PC-9 (cell line): ENCODE measurements at regions not wholly inside any gene's neighbourhood (a gene's known extent, or its start where the extent isn't known, plus 50 kb on each side); places are given as distances from the start of the nearest gene placed in this dataset.

Experiments
- EZH2 ChIP-seq: fragments of 200-600 bp; sonication (generic); IDR thresholded peaks from 2 replicates; pipeline ENCODE4 v1.8.0; 2017; ENCODE audit warnings: antibody characterized with exemption, low read depth
- TF ChIP-seq, protein P1 (sequence below): fragments of 200-600 bp; sonication (generic); conservative IDR thresholded peaks from 2 replicates; pipeline ENCODE4 v1.6.1; 2017; ENCODE audit warnings: mixed run types, antibody characterized with exemption, mild to moderate bottlenecking, moderate library complexity

GRCh38 chrX:45873781-45874180 is 671.4 kb downstream of the ZNF674 start:
- TF ChIP-seq, protein P1, sequence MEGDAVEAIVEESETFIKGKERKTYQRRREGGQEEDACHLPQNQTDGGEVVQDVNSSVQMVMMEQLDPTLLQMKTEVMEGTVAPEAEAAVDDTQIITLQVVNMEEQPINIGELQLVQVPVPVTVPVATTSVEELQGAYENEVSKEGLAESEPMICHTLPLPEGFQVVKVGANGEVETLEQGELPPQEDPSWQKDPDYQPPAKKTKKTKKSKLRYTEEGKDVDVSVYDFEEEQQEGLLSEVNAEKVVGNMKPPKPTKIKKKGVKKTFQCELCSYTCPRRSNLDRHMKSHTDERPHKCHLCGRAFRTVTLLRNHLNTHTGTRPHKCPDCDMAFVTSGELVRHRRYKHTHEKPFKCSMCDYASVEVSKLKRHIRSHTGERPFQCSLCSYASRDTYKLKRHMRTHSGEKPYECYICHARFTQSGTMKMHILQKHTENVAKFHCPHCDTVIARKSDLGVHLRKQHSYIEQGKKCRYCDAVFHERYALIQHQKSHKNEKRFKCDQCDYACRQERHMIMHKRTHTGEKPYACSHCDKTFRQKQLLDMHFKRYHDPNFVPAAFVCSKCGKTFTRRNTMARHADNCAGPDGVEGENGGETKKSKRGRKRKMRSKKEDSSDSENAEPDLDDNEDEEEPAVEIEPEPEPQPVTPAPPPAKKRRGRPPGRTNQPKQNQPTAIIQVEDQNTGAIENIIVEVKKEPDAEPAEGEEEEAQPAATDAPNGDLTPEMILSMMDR: no peak
- TF ChIP-seq EZH2: no peak
